Skin of body (tissue), 1 donor: ENCODE measurements at regions not wholly inside any gene's neighbourhood (a gene's known extent, or its start where the extent isn't known, plus 50 kb on each side); places are given as distances from the start of the nearest gene placed in this dataset.
"Not testable (repeated sequence)": the region's sequence is repeated elsewhere in the genome, so short reads cannot be mapped to it uniquely, and the experiment has no call there.

Experiments used
- DNase-seq: peaks from one replicate; lab custom pipeline; 2025; lab: John Stamatoyannopoulos, UW

- DNase-seq: peak; percentile 54
Observed at GRCh38 chr3:162525066-162525742, 1028.6 kb downstream of the OTOL1 start.

GRCh38 chr3:162525771-162526170 lies 1029.2 kb downstream of the OTOL1 start:
- peak; percentile 26 for DNase-seq

- no peak for DNase-seq
Observed at GRCh38 chr3:162534431-162534830, 1037.8 kb downstream of the OTOL1 start.

- no peak for DNase-seq
Observed at GRCh38 chr3:162538491-162538890, 1041.9 kb downstream of the OTOL1 start.

GRCh38 chr3:162538906-162539305 lies 1042.3 kb downstream of the OTOL1 start:
- no peak for DNase-seq

GRCh38 chr3:162540421-162540820 lies 1043.8 kb downstream of the OTOL1 start:
- no peak for DNase-seq

- no peak for DNase-seq
Observed at GRCh38 chr3:162541923-162542322, 1045.3 kb downstream of the OTOL1 start.

GRCh38 chr3:162544246-162544645 lies 1047.6 kb downstream of the OTOL1 start:
- DNase-seq: no peak

GRCh38 chr3:162546910-162547309 lies 1050.3 kb downstream of the OTOL1 start:
- DNase-seq: no peak

- DNase-seq: no peak
Observed at GRCh38 chr3:162547321-162547720, 1050.7 kb downstream of the OTOL1 start.

- no peak for DNase-seq
Observed at GRCh38 chr3:162555761-162556160, 1059.2 kb downstream of the OTOL1 start.

GRCh38 chr3:162558016-162558415 lies 1061.4 kb downstream of the OTOL1 start:
- no peak for DNase-seq

- DNase-seq: no peak
Observed at GRCh38 chr3:162568706-162569105, 1072.1 kb downstream of the OTOL1 start.

GRCh38 chr3:162569314-162569713 lies 1072.7 kb downstream of the OTOL1 start:
- no peak for DNase-seq

- no peak for DNase-seq
Observed at GRCh38 chr3:162584986-162585385, 1088.4 kb downstream of the OTOL1 start.

- DNase-seq: no peak
Observed at GRCh38 chr3:162586591-162586990, 1090.0 kb downstream of the OTOL1 start.

- no peak for DNase-seq
Observed at GRCh38 chr3:162597226-162597625, 1100.6 kb downstream of the OTOL1 start.

GRCh38 chr3:162598500-162598899 lies 1101.9 kb downstream of the OTOL1 start:
- DNase-seq: not testable (repeated sequence)

GRCh38 chr3:162599742-162600141 lies 1103.1 kb downstream of the OTOL1 start:
- DNase-seq: not testable (repeated sequence)

- no peak for DNase-seq
Observed at GRCh38 chr3:162601101-162601670, 1104.6 kb downstream of the OTOL1 start.

GRCh38 chr3:162602619-162603018 lies 1106.0 kb downstream of the OTOL1 start:
- no peak for DNase-seq

GRCh38 chr3:162605651-162606204 lies 1109.1 kb downstream of the OTOL1 start:
- DNase-seq: no peak

GRCh38 chr3:162610261-162610660 lies 1113.7 kb downstream of the OTOL1 start:
- DNase-seq: no peak
